ENCODE measurements at regions not wholly inside any gene's neighbourhood (a gene's known extent, or its start where the extent isn't known, plus 50 kb on each side); places are given as distances from the start of the nearest gene placed in this dataset.

DNA sequence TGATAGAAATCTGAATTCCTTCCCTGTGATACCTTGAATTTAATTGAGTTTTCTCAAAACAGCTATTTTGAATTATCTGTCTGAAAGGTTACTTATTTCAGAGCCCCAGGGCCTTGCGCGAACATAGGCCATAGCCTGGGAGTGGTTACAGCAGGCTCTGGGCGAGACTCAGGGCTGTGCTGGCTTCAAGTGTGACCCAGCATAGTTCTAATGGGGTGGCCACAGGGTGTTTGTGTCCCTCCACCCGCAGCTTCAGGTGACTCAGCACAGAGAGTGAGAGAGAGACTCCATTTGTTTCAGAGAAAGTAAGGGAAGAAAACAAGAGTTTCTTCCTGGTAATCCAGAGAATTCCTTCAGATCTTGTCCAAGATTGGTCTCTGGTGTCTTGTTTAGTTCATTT is 137.9 kb upstream of the POU3F3 start:
- TF ChIP-seq, protein P1, sequence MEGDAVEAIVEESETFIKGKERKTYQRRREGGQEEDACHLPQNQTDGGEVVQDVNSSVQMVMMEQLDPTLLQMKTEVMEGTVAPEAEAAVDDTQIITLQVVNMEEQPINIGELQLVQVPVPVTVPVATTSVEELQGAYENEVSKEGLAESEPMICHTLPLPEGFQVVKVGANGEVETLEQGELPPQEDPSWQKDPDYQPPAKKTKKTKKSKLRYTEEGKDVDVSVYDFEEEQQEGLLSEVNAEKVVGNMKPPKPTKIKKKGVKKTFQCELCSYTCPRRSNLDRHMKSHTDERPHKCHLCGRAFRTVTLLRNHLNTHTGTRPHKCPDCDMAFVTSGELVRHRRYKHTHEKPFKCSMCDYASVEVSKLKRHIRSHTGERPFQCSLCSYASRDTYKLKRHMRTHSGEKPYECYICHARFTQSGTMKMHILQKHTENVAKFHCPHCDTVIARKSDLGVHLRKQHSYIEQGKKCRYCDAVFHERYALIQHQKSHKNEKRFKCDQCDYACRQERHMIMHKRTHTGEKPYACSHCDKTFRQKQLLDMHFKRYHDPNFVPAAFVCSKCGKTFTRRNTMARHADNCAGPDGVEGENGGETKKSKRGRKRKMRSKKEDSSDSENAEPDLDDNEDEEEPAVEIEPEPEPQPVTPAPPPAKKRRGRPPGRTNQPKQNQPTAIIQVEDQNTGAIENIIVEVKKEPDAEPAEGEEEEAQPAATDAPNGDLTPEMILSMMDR (IDR thresholded peaks at IDR 0.05), result no peak
- no peak for TF ChIP-seq POLR2A (IDR thresholded peaks at IDR 0.05)

Measured in uterus (tissue), 2 donors.